ENCODE measurements at regions not wholly inside any gene's neighbourhood (a gene's known extent, or its start where the extent isn't known, plus 50 kb on each side); places are given as distances from the start of the nearest gene placed in this dataset.

- TF ChIP-seq CTCF (IDR thresholded peaks at IDR 0.05), result no peak
- TF ChIP-seq POLR2A (IDR thresholded peaks at IDR 0.05), result no peak
Observed at GRCh38 chr1:59151387-59151761, 145.5 kb upstream of the FGGY start.

Measured in ovary (tissue), 3 donors.